Neural cell (in vitro differentiated cells): ENCODE measurements at regions not wholly inside any gene's neighbourhood (a gene's known extent, or its start where the extent isn't known, plus 50 kb on each side); places are given as distances from the start of the nearest gene placed in this dataset.

Source experiments
- H2AFZ ChIP-seq: fragments of 200-600, 300-800 bp; sonication (generic), shearing (Covaris generic); 2 replicates; pipeline ENCODE4 v1.6.0; 2014; ENCODE audit warnings: low read depth, mild to moderate bottlenecking, antibody characterized with exemption, low read length, moderate library complexity
- H3F3A ChIP-seq: fragments of 200-600 bp; shearing (Covaris generic); 2 replicates; pipeline ENCODE4 v1.6.1; 2016; ENCODE audit warnings: mild to moderate bottlenecking, moderate library complexity, mixed read lengths, antibody characterized with exemption, low read length; ENCODE audit not compliant: insufficient read depth, poor library complexity, severe bottlenecking
- H3K27ac ChIP-seq: fragments of 200-600, 300-800 bp; sonication (generic), shearing (Covaris generic); 2 replicates; pipeline ENCODE4 v1.5.1; 2014; ENCODE audit warnings: mild to moderate bottlenecking, low read length, moderate library complexity
- H3K27me3 ChIP-seq: fragments of 300-800, 200-600 bp; sonication (generic), shearing (Covaris generic); 2 replicates; pipeline ENCODE4 v1.6.0; 2014; ENCODE audit warnings: mild to moderate bottlenecking, low read depth, low read length, moderate library complexity; ENCODE audit not compliant: insufficient read depth
- H3K36me3 ChIP-seq: fragments of 300-800, 200-600 bp; sonication (generic), shearing (Covaris generic); 2 replicates; pipeline ENCODE4 v1.5.1; 2014; ENCODE audit warnings: mild to moderate bottlenecking, antibody characterized with exemption, low read length, moderate library complexity; ENCODE audit not compliant: insufficient read depth
- H3K4me2 ChIP-seq: fragments of 300-800, 200-600 bp; sonication (generic), shearing (Covaris generic); 2 replicates; pipeline ENCODE4 v1.6.0; 2014; ENCODE audit warnings: mild to moderate bottlenecking, low read length
- H3K4me3 ChIP-seq: fragments of 300-800, 200-600 bp; sonication (generic), shearing (Covaris generic); 2 replicates; pipeline ENCODE4 v1.5.1; 2014; ENCODE audit warnings: mild to moderate bottlenecking, low read length, moderate library complexity
- H3K79me2 ChIP-seq: fragments of 200-600 bp; shearing (Covaris generic); replicated peaks from 2 replicates; pipeline ENCODE4 v1.6.0; 2014; ENCODE audit warnings: mild to moderate bottlenecking, low read length, moderate library complexity; ENCODE audit not compliant: insufficient read depth
- H3K9ac ChIP-seq: fragments of 300-800, 200-600 bp; sonication (generic), shearing (Covaris generic); 2 replicates; pipeline ENCODE4 v1.6.1; 2016; ENCODE audit warnings: mild to moderate bottlenecking, low read length, mixed read lengths
- H3K9me2 ChIP-seq: fragments of 200-600 bp; shearing (Covaris generic); 2 replicates; pipeline ENCODE4 v1.6.1; 2016; ENCODE audit warnings: mild to moderate bottlenecking, low read length, mixed read lengths; ENCODE audit not compliant: insufficient read depth
- H3K9me3 ChIP-seq: fragments of 200-600, 300-800 bp; sonication (generic), shearing (Covaris generic); 2 replicates; pipeline ENCODE4 v1.6.1; 2016; ENCODE audit warnings: mild to moderate bottlenecking, mixed run types, low read length, moderate library complexity, mixed read lengths
- H4K20me1 ChIP-seq: fragments of 200-600 bp; shearing (Covaris generic); 2 replicates; pipeline ENCODE4 v1.6.1; 2016; ENCODE audit warnings: mild to moderate bottlenecking, mixed run types; ENCODE audit not compliant: insufficient read depth
- CTCF ChIP-seq: fragments of 450-650 bp; IDR thresholded peaks from 2 replicates; pipeline ENCODE4 v1.5.1; 2014; ENCODE audit warnings: antibody characterized with exemption, mild to moderate bottlenecking, moderate library complexity; ENCODE audit not compliant: poor library complexity, severe bottlenecking
- EP300 ChIP-seq: fragments of 450-650 bp; conservative IDR thresholded peaks from 2 replicates; pipeline ENCODE4 v1.6.1; 2014; ENCODE audit warnings: antibody characterized with exemption, mild to moderate bottlenecking, moderate library complexity; ENCODE audit not compliant: poor library complexity, severe bottlenecking
- EZH2 ChIP-seq: fragments of 200-600, 300-800 bp; shearing (Covaris generic), sonication (generic); IDR thresholded peaks from 2 replicates; pipeline ENCODE4 v1.6.1; 2014; ENCODE audit warnings: antibody characterized with exemption, low read length, borderline replicate concordance, mild to moderate bottlenecking; ENCODE audit not compliant: insufficient read depth, poor library complexity, severe bottlenecking
- MXI1 ChIP-seq: fragments of 450-650 bp; conservative IDR thresholded peaks from 2 replicates; pipeline ENCODE4 v1.6.1; 2014; ENCODE audit warnings: antibody characterized with exemption, mild to moderate bottlenecking; ENCODE audit not compliant: poor library complexity, severe bottlenecking
- POLR2AphosphoS5 ChIP-seq: IDR thresholded peaks from 2 replicates; pipeline ENCODE4 v1.6.1; 2012
- RAD21 ChIP-seq: fragments of 450-650 bp; conservative IDR thresholded peaks from 2 replicates; pipeline ENCODE4 v1.6.1; 2014; ENCODE audit warnings: antibody characterized with exemption, mild to moderate bottlenecking, moderate library complexity
- REST ChIP-seq: IDR thresholded peaks from 2 replicates; pipeline ENCODE4 v1.6.1; 2012; ENCODE audit warnings: borderline replicate concordance
- SMC3 ChIP-seq: fragments of 450-650 bp; conservative IDR thresholded peaks from 2 replicates; pipeline ENCODE4 v1.6.1; 2014; ENCODE audit warnings: antibody characterized with exemption, mild to moderate bottlenecking, moderate library complexity; ENCODE audit not compliant: poor library complexity
- TAF1 ChIP-seq: IDR thresholded peaks from 2 replicates; pipeline ENCODE4 v1.6.1; 2012; ENCODE audit warnings: low read depth

DNA sequence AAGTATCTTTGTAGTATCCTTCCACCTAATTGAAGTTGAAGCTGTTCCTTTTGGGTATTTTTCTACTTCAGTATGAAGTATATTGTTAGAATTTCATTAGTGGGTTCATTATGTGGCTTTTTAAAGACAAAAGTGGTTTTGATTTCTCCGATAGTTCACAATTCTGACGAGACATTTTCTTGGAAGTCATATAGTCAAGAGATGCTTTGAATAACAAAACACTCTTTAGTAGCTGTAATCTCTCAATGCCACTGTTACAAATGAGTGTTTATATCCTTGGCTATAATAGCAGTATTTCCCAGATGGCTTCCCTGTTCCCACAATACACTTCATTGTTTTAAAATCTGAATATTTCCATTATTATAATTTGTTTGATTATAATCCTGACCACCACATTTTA lies 108.7 kb upstream of the F3 start:
- Histone ChIP-seq H3K79me2 (no peaks in the 10 kb centered on the region), H4K20me1 (no peaks in the 10 kb centered on the region), H3K9me2 (no peaks in the 10 kb centered on the region), H3K9ac (no peak overlapping the region), H3K4me2 (no peak overlapping the region), H3K36me3 (no peaks in the 10 kb centered on the region), H3F3A (no peaks in the 10 kb centered on the region), H3K27me3 (no peaks in the 10 kb centered on the region), H3K9me3 (no peaks in the 10 kb centered on the region), H2AFZ (no peak overlapping the region), H3K4me3 (no peak overlapping the region), H3K27ac (no peak overlapping the region)
- TF ChIP-seq POLR2AphosphoS5: no peak
- TF ChIP-seq SMC3: no peak

- Histone ChIP-seq H3K36me3 (no peaks in the 10 kb centered on the region), H3K79me2 (no peaks in the 10 kb centered on the region), H3K4me3 (no peak overlapping the region), H3K9ac (no peak overlapping the region), H2AFZ (no peak overlapping the region), H3K27me3 (no peaks in the 10 kb centered on the region), H4K20me1 (no peaks in the 10 kb centered on the region), H3K27ac (no peak overlapping the region), H3F3A (no peaks in the 10 kb centered on the region), H3K9me2 (no peaks in the 10 kb centered on the region), H3K9me3 (no peaks in the 10 kb centered on the region), H3K4me2 (no peak overlapping the region)
- TF ChIP-seq RAD21 (no peak), CTCF (no peak), SMC3 (no peak), EP300 (no peak), MXI1 (no peak), EZH2 (no peak)
Observed at GRCh38 chr1:94648225-94649007, 106.9 kb upstream of the F3 start.

- no peak overlapping the region for H3K9ac ChIP-seq
- TF ChIP-seq EZH2: no peak
- TF ChIP-seq RAD21: no peak
- no peak for TF ChIP-seq POLR2AphosphoS5
- TF ChIP-seq SMC3: no peak
- no peak for TF ChIP-seq MXI1
- TF ChIP-seq REST: no peak
- no peak for TF ChIP-seq TAF1
- no peak for TF ChIP-seq EP300
- TF ChIP-seq CTCF: no peak
- H3K36me3 ChIP-seq: no peaks in the 10 kb centered on the region
- H3K4me3 ChIP-seq: no peak overlapping the region
- H4K20me1 ChIP-seq: no peaks in the 10 kb centered on the region
- no peak overlapping the region for H2AFZ ChIP-seq
- no peaks in the 10 kb centered on the region for H3F3A ChIP-seq
- H3K4me2 ChIP-seq: no peak overlapping the region
- no peaks in the 10 kb centered on the region for H3K27me3 ChIP-seq
- H3K27ac ChIP-seq: no peak overlapping the region
- no peaks in the 10 kb centered on the region for H3K9me3 ChIP-seq
- no peaks in the 10 kb centered on the region for H3K79me2 ChIP-seq
- no peaks in the 10 kb centered on the region for H3K9me2 ChIP-seq
Observed at GRCh38 chr1:94646786-94647555, 105.4 kb upstream of the F3 start.
